ENCODE measurements at regions not wholly inside any gene's neighbourhood (a gene's known extent, or its start where the extent isn't known, plus 50 kb on each side); places are given as distances from the start of the nearest gene placed in this dataset.

GRCh38 chrX:73930300-73930699 is 77.8 kb upstream of the XIST start:
- TF ChIP-seq CTCF (IDR thresholded peaks at IDR 0.05 in 8 of 11, conservative IDR thresholded peaks at IDR 0.05 in 3 of 11) (no peak), POLR2A (IDR thresholded peaks at IDR 0.05) (no peak)
